Endothelial cell of umbilical vein (primary cell): ENCODE measurements at regions not wholly inside any gene's neighbourhood (a gene's known extent, or its start where the extent isn't known, plus 50 kb on each side); places are given as distances from the start of the nearest gene placed in this dataset.

ENCODE experiments used
- BruUV-seq: library from RNA; stranded (reverse); fragments of 400-500 nt; replicated peaks from 2 replicates; lab custom pipeline; 2021; lab: Mats Ljungman, UMichigan
- CTCF ChIA-PET: fragments of 300-600, 350-600 bp; sonication (Branson Sonifier 250); formaldehyde crosslinking; loops from one replicate; lab custom pipeline; 2021; ENCODE audit warnings: antibody characterized with exemption, inconsistent platforms; lab: Charles Lee
- POLR2A ChIA-PET: fragments of 300-600, 350-600 bp; sonication (Branson Sonifier 250); formaldehyde crosslinking; loops from one replicate; lab custom pipeline; 2021; ENCODE audit warnings: antibody characterized with exemption, inconsistent platforms; lab: Charles Lee
- DNase-seq: peaks from one replicate; pipeline ENCODE4 v3.0.0-alpha.2; 2011; ENCODE audit warnings: low read depth, low spot score
- FAIRE-seq: peaks from 2 replicates; lab custom pipeline; 2011; peaks lifted over from hg19 to GRCh38; lab: Jason Lieb, UNC
- H2AFZ ChIP-seq: 2 replicates; pipeline ENCODE4 v1.6.0; 2012; ENCODE audit warnings: low read depth, low read length, control low read depth, inconsistent platforms
- H3K27ac ChIP-seq: 2 replicates; pipeline ENCODE4 v1.5.1; 2011; ENCODE audit warnings: low read depth, mild to moderate bottlenecking, control low read depth, low read length, moderate library complexity; ENCODE audit not compliant: insufficient read depth
- H3K27me3 ChIP-seq, 2 experiments: 2 replicates each; pipeline versions ENCODE4 v1.6.0 to v1.6.1; 2011; ENCODE audit warnings: low read length in 2 of 2, mixed read lengths in 1 of 2; ENCODE audit not compliant: control insufficient read depth in 2 of 2, insufficient read depth in 2 of 2
- H3K36me3 ChIP-seq, 2 experiments: 2 replicates in 1 of 2; 3 replicates in 1 of 2; pipeline ENCODE4 v1.5.1; 2011; ENCODE audit warnings: low read length in 2 of 2, mild to moderate bottlenecking in 1 of 2, moderate library complexity in 1 of 2; ENCODE audit not compliant: control insufficient read depth in 2 of 2, insufficient read depth in 2 of 2; ENCODE audit errors: extremely low read depth in 1 of 2
- H3K4me1 ChIP-seq: 3 replicates; pipeline ENCODE4 v1.5.1; 2011; ENCODE audit warnings: mild to moderate bottlenecking, low read length; ENCODE audit not compliant: control insufficient read depth, insufficient read depth; ENCODE audit errors: extremely low read depth
- H3K4me2 ChIP-seq: 2 replicates; pipeline ENCODE4 v1.6.1; 2011; ENCODE audit warnings: low read length, control low read depth, mixed read lengths; ENCODE audit not compliant: insufficient read depth
- H3K4me3 ChIP-seq, 3 experiments: fragments of 200-600 bp in 1 of 3; sonication (generic), shearing (Covaris generic) in 1 of 3; replicated peaks in 1 of 3; 2 replicates each; pipeline ENCODE4 v1.5.1; 2011 to 2016; ENCODE audit warnings: control low read depth in 3 of 3, low read length in 3 of 3, mild to moderate bottlenecking in 2 of 3, inconsistent platforms in 1 of 3, low read depth in 1 of 3, moderate library complexity in 1 of 3; ENCODE audit not compliant: insufficient read depth in 1 of 3
- H3K79me2 ChIP-seq: 2 replicates; pipeline ENCODE4 v1.6.0; 2012; ENCODE audit warnings: low read length, inconsistent platforms; ENCODE audit not compliant: control insufficient read depth, insufficient read depth
- H3K9ac ChIP-seq: replicated peaks from 2 replicates; pipeline ENCODE3; 2011; ENCODE audit warnings: low read length, control low read depth; ENCODE audit not compliant: insufficient read depth; ENCODE audit errors: extremely low read depth
- H3K9me1 ChIP-seq: replicated peaks from 3 replicates; pipeline ENCODE4 v1.6.0; 2011; ENCODE audit warnings: mild to moderate bottlenecking, low read length; ENCODE audit not compliant: control insufficient read depth, insufficient read depth; ENCODE audit errors: extremely low read depth
- H3K9me3 ChIP-seq: replicated peaks from 2 replicates; pipeline ENCODE4 v1.5.1; 2012; ENCODE audit warnings: low read length, inconsistent platforms; ENCODE audit not compliant: control insufficient read depth, insufficient read depth
- H4K20me1 ChIP-seq: replicated peaks from 2 replicates; pipeline ENCODE3; 2011; ENCODE audit warnings: mild to moderate bottlenecking, low read length; ENCODE audit not compliant: control insufficient read depth, insufficient read depth; ENCODE audit errors: extremely low read depth
- CTCF ChIP-seq, 2 donors: IDR thresholded peaks; 1 replicate in 1 of 2; 2 replicates in 1 of 2; pipeline ENCODE4 v1.5.1; 2011; ENCODE audit warnings: low read length in 2 of 2, mild to moderate bottlenecking in 2 of 2, moderate library complexity in 2 of 2, control low read depth in 1 of 2, inconsistent platforms in 1 of 2, low read depth in 1 of 2; ENCODE audit not compliant: insufficient read depth in 1 of 2; ENCODE audit errors: extremely low read depth in 1 of 2
- EZH2 ChIP-seq: IDR thresholded peaks from 2 replicates; pipeline ENCODE4 v1.6.1; 2012; ENCODE audit warnings: borderline replicate concordance, low read depth, mild to moderate bottlenecking, moderate library complexity, low read length, inconsistent platforms; ENCODE audit not compliant: severe bottlenecking
- FOS ChIP-seq: IDR thresholded peaks from 2 replicates; pipeline ENCODE4 v1.6.1; 2011; ENCODE audit warnings: mild to moderate bottlenecking, low read length, moderate library complexity, borderline replicate concordance; ENCODE audit not compliant: insufficient read depth
- GATA2 ChIP-seq: IDR thresholded peaks from 2 replicates; pipeline ENCODE4 v1.7.0; 2011; ENCODE audit warnings: low read depth, mild to moderate bottlenecking, moderate library complexity, mixed read lengths, low read length; ENCODE audit not compliant: insufficient read length, insufficient read depth
- JUN ChIP-seq: IDR thresholded peaks from 2 replicates; pipeline ENCODE4 v1.6.1; 2011; ENCODE audit warnings: borderline replicate concordance, low read depth; ENCODE audit not compliant: insufficient read length, insufficient read depth
- MYC ChIP-seq: IDR thresholded peaks from one replicate; pipeline ENCODE4 v1.6.1; 2011; ENCODE audit warnings: mild to moderate bottlenecking, low read depth, low read length
- POLR2A ChIP-seq: IDR thresholded peaks from 2 replicates; pipeline ENCODE4 v1.6.1; 2012; ENCODE audit warnings: low read depth, mild to moderate bottlenecking, control low read depth, low read length
- POLR2AphosphoS5 ChIP-seq: IDR thresholded peaks from 2 replicates; pipeline ENCODE4 v1.6.1; 2012; ENCODE audit warnings: low read depth, mild to moderate bottlenecking, control low read depth, low read length, moderate library complexity; ENCODE audit not compliant: insufficient read depth
- dilution Hi-C: fragments of 300-500 bp; cut with MboI; formaldehyde crosslinking; loops from one replicate; pipeline ENCODE4 v1.15.0; 2019; ENCODE audit warnings: low sequenced_read_pairs; ENCODE audit not compliant: extremely low pct_ligation_motif_present
- intact Hi-C: fragments of 100-400 bp; cut with micrococcal nuclease; formaldehyde crosslinking; loops from one replicate; pipeline ENCODE4 v1.10.0; 2022
- TF ChIP-seq, protein P1 (sequence below): IDR thresholded peaks from 2 replicates; pipeline ENCODE4 v1.6.1; 2011; ENCODE audit not compliant: insufficient read depth, insufficient read length

- H3K4me2 ChIP-seq = no peak overlapping the region
- POLR2A ChIA-PET = no interaction called here
- peaks cover 4% of the 10 kb centered on the region for H3K9me3 ChIP-seq
- H3K79me2 ChIP-seq = no peaks in the 10 kb centered on the region
- no peak overlapping the region for H3K9ac ChIP-seq
- CTCF ChIA-PET = no interaction called here
- intact Hi-C loops (no loop called here), dilution Hi-C loops (no loop called here)
- DNase-seq (no peak), FAIRE-seq (no peak)
- H3K27me3 ChIP-seq = no peaks in the 10 kb centered on the region
- H3K36me3 ChIP-seq = no peaks in the 10 kb centered on the region
- H3K4me3 ChIP-seq = no peak overlapping the region
- H3K27ac ChIP-seq = no peak overlapping the region
- TF ChIP-seq EZH2 = no peak
- TF ChIP-seq POLR2AphosphoS5 = no peak
- no peak for TF ChIP-seq MYC
- TF ChIP-seq, protein P1, sequence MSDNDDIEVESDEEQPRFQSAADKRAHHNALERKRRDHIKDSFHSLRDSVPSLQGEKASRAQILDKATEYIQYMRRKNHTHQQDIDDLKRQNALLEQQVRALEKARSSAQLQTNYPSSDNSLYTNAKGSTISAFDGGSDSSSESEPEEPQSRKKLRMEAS = no peak
- no peak for TF ChIP-seq JUN
- no peak for TF ChIP-seq CTCF (IDR thresholded peaks at IDR 0.05; ENCODE audit: extremely low read depth in 1 of 2, insufficient read depth in 1 of 2, low read depth in 1 of 2, low read length in 2 of 2)
- no peak for TF ChIP-seq POLR2A
- no peak for TF ChIP-seq GATA2
- TF ChIP-seq FOS = no peak
- BruUV-seq = no TSS peak
- no peaks in the 10 kb centered on the region for H3K4me1 ChIP-seq
- no peak overlapping the region for H2AFZ ChIP-seq
- no peaks in the 10 kb centered on the region for H4K20me1 ChIP-seq
- H3K9me1 ChIP-seq = no peaks in the 10 kb centered on the region
These were observed 406.1 kb upstream of the DCC start for GRCh38 chr18:51933903-51934302.
